ENCODE measurements at regions not wholly inside any gene's neighbourhood (a gene's known extent, or its start where the extent isn't known, plus 50 kb on each side); places are given as distances from the start of the nearest gene placed in this dataset.

- Mint-ChIP-seq H3K4me1 (peaks cover 60 to 63% of the 10 kb centered on the region in 2 donors), H3K4me3 (peak overlapping the region; percentile 82), H3K9me3 (no peaks in the 10 kb centered on the region), H3K27me3 (ENCODE audit: low read depth in 2 of 2) (no peaks in the 10 kb centered on the region), H3K36me3 (no peaks in the 10 kb centered on the region), H3K27ac (peak overlapping the region; percentile 80 to 86)
- Histone ChIP-seq H3K4me3 (ENCODE audit: low read length) (no peak overlapping the region), H3K27ac (ENCODE audit: low read length) (peak overlapping the region; percentile 43), H3K27me3 (ENCODE audit: control insufficient read depth, insufficient read depth, low read length) (no peaks in the 10 kb centered on the region), H3K4me1 (ENCODE audit: control insufficient read depth, insufficient read depth, low read length) (peaks cover 10% of the 10 kb centered on the region), H3K36me3 (ENCODE audit: control insufficient read depth, insufficient read depth, low read length) (no peaks in the 10 kb centered on the region), H3K9me3 (ENCODE audit: control insufficient read depth, insufficient read depth, low read length) (no peaks in the 10 kb centered on the region)
- peak; percentile 72 to 83 (median 81) for ATAC-seq
- TF ChIP-seq, protein P1, sequence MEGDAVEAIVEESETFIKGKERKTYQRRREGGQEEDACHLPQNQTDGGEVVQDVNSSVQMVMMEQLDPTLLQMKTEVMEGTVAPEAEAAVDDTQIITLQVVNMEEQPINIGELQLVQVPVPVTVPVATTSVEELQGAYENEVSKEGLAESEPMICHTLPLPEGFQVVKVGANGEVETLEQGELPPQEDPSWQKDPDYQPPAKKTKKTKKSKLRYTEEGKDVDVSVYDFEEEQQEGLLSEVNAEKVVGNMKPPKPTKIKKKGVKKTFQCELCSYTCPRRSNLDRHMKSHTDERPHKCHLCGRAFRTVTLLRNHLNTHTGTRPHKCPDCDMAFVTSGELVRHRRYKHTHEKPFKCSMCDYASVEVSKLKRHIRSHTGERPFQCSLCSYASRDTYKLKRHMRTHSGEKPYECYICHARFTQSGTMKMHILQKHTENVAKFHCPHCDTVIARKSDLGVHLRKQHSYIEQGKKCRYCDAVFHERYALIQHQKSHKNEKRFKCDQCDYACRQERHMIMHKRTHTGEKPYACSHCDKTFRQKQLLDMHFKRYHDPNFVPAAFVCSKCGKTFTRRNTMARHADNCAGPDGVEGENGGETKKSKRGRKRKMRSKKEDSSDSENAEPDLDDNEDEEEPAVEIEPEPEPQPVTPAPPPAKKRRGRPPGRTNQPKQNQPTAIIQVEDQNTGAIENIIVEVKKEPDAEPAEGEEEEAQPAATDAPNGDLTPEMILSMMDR (IDR thresholded peaks at IDR 0.05): no peak
- intact Hi-C loops (cut with micrococcal nuclease): loop anchor here (10.0 kb wide), 1 partner anchor 53 kb away; the partner anchor contains the start of gene ATXN7L3B
- peak in 1 of 2 donors; percentile 14 for DNase-seq
Measured at GRCh38 chr12:74482115-74482514, 55.5 kb upstream of the ATXN7L3B start.

- Mint-ChIP-seq H3K27ac (peak overlapping the region; percentile 80 to 86), H3K4me1 (peaks cover 60 to 63% of the 10 kb centered on the region in 2 donors), H3K27me3 (ENCODE audit: low read depth in 2 of 2) (no peaks in the 10 kb centered on the region), H3K36me3 (no peaks in the 10 kb centered on the region), H3K9me3 (no peaks in the 10 kb centered on the region), H3K4me3 (peak overlapping the region; percentile 82)
- H3K9me3 ChIP-seq (ENCODE audit: control insufficient read depth, insufficient read depth, low read length): no peaks in the 10 kb centered on the region
- TF ChIP-seq, protein P1 (IDR thresholded peaks at IDR 0.05): no peak
- no peaks in the 10 kb centered on the region for H3K27me3 ChIP-seq (ENCODE audit: control insufficient read depth, insufficient read depth, low read length)
- DNase-seq (no peak), ATAC-seq (no peak)
- intact Hi-C loops (cut with micrococcal nuclease): loop anchor here (10.0 kb wide), 1 partner anchor 52 kb away; the partner anchor contains the start of gene ATXN7L3B
- no peak overlapping the region for H3K4me3 ChIP-seq (ENCODE audit: low read length)
- H3K4me1 ChIP-seq (ENCODE audit: control insufficient read depth, insufficient read depth, low read length): peaks cover 10% of the 10 kb centered on the region
- no peak overlapping the region for H3K27ac ChIP-seq (ENCODE audit: low read length)
- no peaks in the 10 kb centered on the region for H3K36me3 ChIP-seq (ENCODE audit: control insufficient read depth, insufficient read depth, low read length)
- 58% methylated on average over 3 of the region's 3 CpGs for WGBS (ENCODE audit: insufficient coverage)
Measured at GRCh38 chr12:74483057-74483456, 54.6 kb upstream of the ATXN7L3B start.

Data from natural killer cell (primary cell).